Hepatocyte (in vitro differentiated cells): ENCODE measurements at regions not wholly inside any gene's neighbourhood (a gene's known extent, or its start where the extent isn't known, plus 50 kb on each side); places are given as distances from the start of the nearest gene placed in this dataset.

Experiments used
- EZH2 ChIP-seq: fragments of 200-600 bp; sonication (generic); IDR thresholded peaks from 2 replicates; pipeline ENCODE4 v1.6.1; 2016; ENCODE audit warnings: antibody characterized with exemption, mild to moderate bottlenecking, borderline replicate concordance
- EZH2phosphoT487 ChIP-seq: fragments of 200-600 bp; sonication (generic); IDR thresholded peaks from one replicate; pipeline ENCODE4 v1.6.1; 2018; ENCODE audit warnings: antibody characterized with exemption, mild to moderate bottlenecking, low read depth, moderate library complexity; ENCODE audit not compliant: unreplicated experiment, severe bottlenecking
- TF ChIP-seq, protein P1 (sequence below): fragments of 200-600 bp; sonication (generic); IDR thresholded peaks from 2 replicates; pipeline ENCODE4 v1.5.1; 2016; ENCODE audit warnings: antibody characterized with exemption, mild to moderate bottlenecking; ENCODE audit not compliant: poor library complexity

DNA sequence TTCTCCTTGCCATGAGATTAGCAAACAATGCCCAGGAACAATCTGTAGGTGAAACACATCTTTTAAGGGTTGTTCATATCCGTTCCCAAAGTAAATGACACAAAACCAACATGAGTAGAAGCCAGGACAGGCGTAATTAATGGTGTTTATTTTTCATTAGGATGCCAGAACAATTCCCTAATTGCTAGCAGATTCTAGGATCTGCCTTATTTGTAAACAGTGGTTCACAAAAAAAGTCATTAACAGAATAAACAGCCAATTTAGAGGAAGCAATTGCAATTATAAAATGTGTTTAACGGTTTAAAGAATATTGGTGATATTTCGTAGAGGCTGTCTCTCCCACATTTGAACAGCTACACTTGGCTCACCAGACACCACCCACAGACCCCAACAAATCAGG is 250.6 kb upstream of the GPR26 start:
- TF ChIP-seq, protein P1, sequence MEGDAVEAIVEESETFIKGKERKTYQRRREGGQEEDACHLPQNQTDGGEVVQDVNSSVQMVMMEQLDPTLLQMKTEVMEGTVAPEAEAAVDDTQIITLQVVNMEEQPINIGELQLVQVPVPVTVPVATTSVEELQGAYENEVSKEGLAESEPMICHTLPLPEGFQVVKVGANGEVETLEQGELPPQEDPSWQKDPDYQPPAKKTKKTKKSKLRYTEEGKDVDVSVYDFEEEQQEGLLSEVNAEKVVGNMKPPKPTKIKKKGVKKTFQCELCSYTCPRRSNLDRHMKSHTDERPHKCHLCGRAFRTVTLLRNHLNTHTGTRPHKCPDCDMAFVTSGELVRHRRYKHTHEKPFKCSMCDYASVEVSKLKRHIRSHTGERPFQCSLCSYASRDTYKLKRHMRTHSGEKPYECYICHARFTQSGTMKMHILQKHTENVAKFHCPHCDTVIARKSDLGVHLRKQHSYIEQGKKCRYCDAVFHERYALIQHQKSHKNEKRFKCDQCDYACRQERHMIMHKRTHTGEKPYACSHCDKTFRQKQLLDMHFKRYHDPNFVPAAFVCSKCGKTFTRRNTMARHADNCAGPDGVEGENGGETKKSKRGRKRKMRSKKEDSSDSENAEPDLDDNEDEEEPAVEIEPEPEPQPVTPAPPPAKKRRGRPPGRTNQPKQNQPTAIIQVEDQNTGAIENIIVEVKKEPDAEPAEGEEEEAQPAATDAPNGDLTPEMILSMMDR = no peak
- TF ChIP-seq EZH2phosphoT487 (no peak), EZH2 (no peak)
